ENCODE measurements at regions not wholly inside any gene's neighbourhood (a gene's known extent, or its start where the extent isn't known, plus 50 kb on each side); places are given as distances from the start of the nearest gene placed in this dataset.

DNA sequence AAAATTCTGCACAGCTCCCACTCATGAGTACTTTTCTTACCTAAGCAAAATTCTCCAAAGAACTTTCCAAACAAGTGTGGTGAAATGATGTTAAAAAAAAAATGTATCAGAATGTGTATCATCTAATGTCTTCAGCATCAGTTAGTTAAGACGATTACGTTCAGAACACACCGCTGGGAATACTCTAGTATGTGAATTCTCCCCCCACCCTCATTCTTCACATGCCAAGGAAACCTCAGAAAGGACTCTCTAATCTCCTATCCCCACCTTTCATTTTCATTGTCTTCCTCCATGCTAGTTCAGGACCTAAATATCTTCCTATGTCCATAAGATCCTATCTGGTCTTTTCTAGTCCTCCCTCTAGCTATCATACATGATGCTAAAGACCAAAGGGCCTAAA is 457.4 kb downstream of the SHQ1 start:
- TF ChIP-seq CTCF (IDR thresholded peaks at IDR 0.05) = no peak
- TF ChIP-seq POLR2AphosphoS5 (IDR thresholded peaks at IDR 0.05; ENCODE audit: low read depth, low read length) = no peak
- TF ChIP-seq TCF7L2 (IDR thresholded peaks at IDR 0.05; ENCODE audit: low read depth, low read length) = no peak
